GM12878 (cell line): ENCODE measurements at regions not wholly inside any gene's neighbourhood (a gene's known extent, or its start where the extent isn't known, plus 50 kb on each side); places are given as distances from the start of the nearest gene placed in this dataset.
A peak's percentile ranks its signal among the peaks of the same experiment; 100 is the strongest.

Source experiments
- ATAC-seq: fragments of 200-7000 bp; cut with Tn5 transposase; 3 replicates; pipeline ENCODE4 v1.9.1; 2020; ENCODE audit warnings: mild to moderate bottlenecking, moderate library complexity
- BruUV-seq: library from RNA; stranded (reverse); fragments of 400-500 nt; replicated peaks from 2 replicates; lab custom pipeline; 2021; lab: Mats Ljungman, UMichigan
- CTCF ChIA-PET: fragments of 300-600 bp; sonication (Branson Sonifier 250); formaldehyde crosslinking; extraction: SDS; loops from one replicate; lab custom pipeline; 2021; ENCODE audit warnings: inconsistent platforms; lab: Yijun Ruan, JAX
- POLR2A ChIA-PET: fragments of 350-600 bp; formaldehyde crosslinking; extraction: SDS; loops from one replicate; lab custom pipeline; 2021; ENCODE audit warnings: inconsistent platforms; lab: Charles Lee
- RAD21 ChIA-PET: fragments of 300-600 bp; sonication (Branson Sonifier 250); formaldehyde crosslinking; loops from one replicate; lab custom pipeline; 2023; ENCODE audit warnings: antibody characterized with exemption; ENCODE audit not compliant: unreplicated experiment; lab: Charles Lee
- SMC1A ChIA-PET: fragments of 300-600 bp; sonication (Branson Sonifier 250); formaldehyde crosslinking; loops from one replicate; lab custom pipeline; 2023; ENCODE audit not compliant: unreplicated experiment, uncharacterized antibody; lab: Charles Lee
- DNase-seq: peaks from one replicate; pipeline ENCODE4 v3.0.0-alpha.2; 2011; ENCODE audit warnings: low read depth, low spot score
- FAIRE-seq: peaks from 3 replicates; lab custom pipeline; 2011; peaks lifted over from hg19 to GRCh38; lab: Jason Lieb, UNC
- H2AFZ ChIP-seq: 2 replicates; pipeline ENCODE4 v1.6.0; 2011; ENCODE audit warnings: low read depth, low read length, control low read depth; ENCODE audit not compliant: control insufficient read depth
- H3K27ac ChIP-seq: 2 replicates; pipeline ENCODE4 v1.5.1; 2011; ENCODE audit warnings: control low read depth; ENCODE audit not compliant: control insufficient read depth, insufficient read depth
- H3K27me3 ChIP-seq, 2 experiments: replicated peaks in 1 of 2; 2 replicates each; pipeline versions ENCODE4 v1.6.0 to v1.6.1; 2011; ENCODE audit warnings: low read length in 1 of 2; ENCODE audit not compliant: control insufficient read depth in 2 of 2, insufficient read depth in 2 of 2
- H3K36me3 ChIP-seq, 2 experiments: 2 replicates each; pipeline ENCODE4 v1.5.1; 2011; ENCODE audit warnings: low read length in 1 of 2; ENCODE audit not compliant: control insufficient read depth in 2 of 2, insufficient read depth in 2 of 2
- H3K4me1 ChIP-seq: 2 replicates; pipeline ENCODE4 v1.6.1; 2011; ENCODE audit warnings: mild to moderate bottlenecking, low read length, moderate library complexity, mixed read lengths; ENCODE audit not compliant: control insufficient read depth, insufficient read depth
- H3K4me2 ChIP-seq: 2 replicates; pipeline ENCODE4 v1.6.0; 2011; ENCODE audit warnings: control low read depth; ENCODE audit not compliant: control insufficient read depth, insufficient read depth
- H3K4me3 ChIP-seq: fragments of 200-600 bp; sonication (generic); 2 replicates; pipeline ENCODE4 v1.5.1; 2016
- H3K79me2 ChIP-seq: 2 replicates; pipeline ENCODE4 v1.6.0; 2011; ENCODE audit warnings: low read length; ENCODE audit not compliant: control insufficient read depth, insufficient read depth
- H3K9ac ChIP-seq: 2 replicates; pipeline ENCODE4 v1.8.0; 2011; ENCODE audit warnings: low read length, control low read depth, mixed read lengths; ENCODE audit not compliant: control insufficient read depth, insufficient read depth
- H3K9me3 ChIP-seq: replicated peaks from 3 replicates; pipeline ENCODE4 v1.5.1; 2011; ENCODE audit warnings: mild to moderate bottlenecking, low read length; ENCODE audit not compliant: control insufficient read depth, insufficient read depth
- H4K20me1 ChIP-seq: 2 replicates; pipeline ENCODE4 v1.6.0; 2011; ENCODE audit not compliant: control insufficient read depth, insufficient read depth
- BCLAF1 ChIP-seq: fragments of 450-650 bp; IDR thresholded peaks from 2 replicates; pipeline ENCODE4 v1.6.1; 2017; ENCODE audit warnings: antibody characterized with exemption, mild to moderate bottlenecking, moderate library complexity
- CREM ChIP-seq: IDR thresholded peaks from 2 replicates; pipeline ENCODE4 v1.6.1; 2014; ENCODE audit warnings: antibody characterized with exemption, low read depth
- CTCF ChIP-seq, 3 experiments: IDR thresholded peaks in 2 of 3; conservative IDR thresholded peaks in 1 of 3; 2 replicates each; pipeline ENCODE4 v1.5.1; 2011; ENCODE audit warnings: low read depth in 3 of 3, low read length in 3 of 3, mild to moderate bottlenecking in 3 of 3, control low read depth in 2 of 3, moderate library complexity in 2 of 3, inconsistent platforms in 1 of 3, mixed read lengths in 1 of 3; ENCODE audit not compliant: control insufficient read depth in 2 of 3, insufficient read depth in 1 of 3; ENCODE audit errors: extremely low read depth in 1 of 3
- ELK1 ChIP-seq: IDR thresholded peaks from 2 replicates; pipeline ENCODE4 v1.6.1; 2012; ENCODE audit warnings: low read depth, low read length, improper control_type of control experiment
- ESRRA ChIP-seq: IDR thresholded peaks from 2 replicates; pipeline ENCODE4 v1.6.1; 2012; ENCODE audit warnings: mild to moderate bottlenecking, low read length, improper control_type of control experiment
- NFXL1 ChIP-seq: fragments of 450-650 bp; IDR thresholded peaks from 2 replicates; pipeline ENCODE4 v1.6.1; 2017; ENCODE audit warnings: antibody characterized with exemption, mild to moderate bottlenecking, borderline replicate concordance
- NRF1 ChIP-seq: conservative IDR thresholded peaks from 2 replicates; pipeline ENCODE4 v1.6.1; 2011; ENCODE audit warnings: mild to moderate bottlenecking, low read depth, low read length, improper control_type of control experiment
- POLR2AphosphoS2 ChIP-seq: IDR thresholded peaks from 2 replicates; pipeline ENCODE4 v1.6.1; 2011; ENCODE audit warnings: low read depth, mild to moderate bottlenecking, low read length, improper control_type of control experiment, moderate library complexity
- RAD21 ChIP-seq: IDR thresholded peaks from 2 replicates; pipeline ENCODE4 v1.6.1; 2011; ENCODE audit warnings: mild to moderate bottlenecking, low read depth, low read length, moderate library complexity; ENCODE audit not compliant: insufficient read depth
- SMC3 ChIP-seq: IDR thresholded peaks from 2 replicates; pipeline ENCODE4 v1.6.1; 2011; ENCODE audit warnings: low read length, improper control_type of control experiment, borderline replicate concordance
- SPI1 ChIP-seq: IDR thresholded peaks from 2 replicates; pipeline ENCODE4 v1.6.1; 2011; ENCODE audit warnings: low read depth, mild to moderate bottlenecking, low read length, moderate library complexity, borderline replicate concordance; ENCODE audit not compliant: insufficient read depth
- ZBTB11 ChIP-seq: fragments of 450-650 bp; formaldehyde crosslinking; IDR thresholded peaks from 2 replicates; pipeline ENCODE4 v1.5.0; 2022; ENCODE audit warnings: mild to moderate bottlenecking, missing genetic modification characterization
- WGBS: methylation state at CpG from one replicate; pipeline ENCODE4 v1.1.6; 2016; ENCODE audit warnings: low lambda C conversion rate; ENCODE audit not compliant: insufficient replicate concordance, insufficient coverage; ENCODE audit errors: missing lambda C conversion rate; 5-methylcytosine and 5-hydroxymethylcytosine counted together
- in situ Hi-C: fragments of 300-500 bp; cut with MboI; formaldehyde crosslinking; loops from 9 replicates; pipeline ENCODE4 v1.14.3; 2018; ENCODE audit warnings: mixed read lengths
- intact Hi-C: fragments of 100-400 bp; cut with micrococcal nuclease; formaldehyde crosslinking; loops from one replicate; pipeline ENCODE4 v1.14.2; 2022; ENCODE audit not compliant: unreplicated experiment

DNA sequence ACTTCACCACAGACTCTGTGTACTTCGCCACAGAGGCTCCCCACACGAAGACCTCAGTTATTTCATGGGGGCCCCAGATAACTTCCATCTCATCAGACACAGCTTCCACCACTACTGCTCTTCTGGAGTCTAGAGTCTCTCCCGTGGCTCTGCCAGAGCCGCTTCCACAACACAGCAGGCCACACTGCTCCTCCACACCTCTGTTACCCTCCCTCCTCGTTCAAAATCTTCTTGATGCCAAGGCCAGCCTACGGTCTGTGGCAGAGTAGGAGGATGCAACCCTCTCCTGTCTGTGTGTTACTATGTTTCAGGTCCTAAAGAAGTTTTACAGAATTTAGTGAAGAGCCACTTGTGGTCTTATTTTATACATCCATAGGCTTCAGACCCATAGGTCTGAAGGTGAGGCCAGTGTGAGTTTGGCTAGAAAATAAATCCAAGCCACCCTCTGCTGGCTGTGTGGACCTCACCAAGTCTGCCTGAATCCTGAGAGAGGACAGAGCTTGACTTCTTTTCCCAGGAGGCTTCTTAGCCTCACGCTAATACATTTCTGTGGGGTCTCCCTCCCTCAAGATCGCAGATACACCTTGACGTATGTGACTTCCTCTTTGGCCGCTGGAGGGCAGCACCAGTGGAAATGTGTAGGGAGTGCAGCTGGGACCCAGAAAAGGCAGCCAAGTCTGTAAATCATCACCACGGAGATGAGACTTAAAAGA lies 197.7 kb downstream of the FAXC start:
- BruUV-seq, result no TSS peak
- ChIA-PET RAD21 (interaction anchor here (0.9 to 2.8 kb wide), 2 partner anchors 9 to 90 kb away, joined by 4 to 12 read pairs; no protein-coding TSS in a partner anchor), CTCF (interaction anchor here (0.7 to 9.2 kb wide), 16 partner anchors 9 to 1657 kb away, joined by 3 to 110 read pairs (median 3); no protein-coding TSS in a partner anchor), POLR2A (no interaction called here), SMC1A (interaction anchor here (0.8 to 3.3 kb wide), 4 partner anchors 11 to 91 kb away, joined by 3 to 21 read pairs (median 3); no protein-coding TSS in a partner anchor)
- Histone ChIP-seq H3K4me2 (no peak overlapping the region), H3K4me1 (no peaks in the 10 kb centered on the region), H3K9me3 (no peaks in the 10 kb centered on the region), H3K27ac (no peak overlapping the region), H3K4me3 (no peak overlapping the region), H3K9ac (no peak overlapping the region), H2AFZ (no peak overlapping the region), H3K27me3 (no peaks in the 10 kb centered on the region; a peak in 1 of 4 replicates), H4K20me1 (no peaks in the 10 kb centered on the region), H3K79me2 (no peaks in the 10 kb centered on the region), H3K36me3 (no peaks in the 10 kb centered on the region)
- in situ Hi-C loops, result loop anchor here (10.0 kb wide), 1 partner anchor 93 kb away; no protein-coding TSS in a partner anchor
- intact Hi-C loops, result loop anchor here (1.0 to 2.0 kb wide), 2 partner anchors 67 to 91 kb away; no protein-coding TSS in a partner anchor
- 23% methylated on average over 11 of the region's 11 CpGs for WGBS
- FAIRE-seq (peak; percentile 89), DNase-seq (peak; percentile 4), ATAC-seq (peak; percentile 99)
- TF ChIP-seq ELK1, result no peak
- TF ChIP-seq NFXL1, result no peak
- TF ChIP-seq POLR2AphosphoS2, result no peak
- peak; percentile 63 for TF ChIP-seq RAD21
- TF ChIP-seq CTCF (IDR thresholded peaks at IDR 0.05 in 2 of 3, conservative IDR thresholded peaks at IDR 0.05 in 1 of 3; ENCODE audit: control insufficient read depth in 2 of 3, extremely low read depth in 1 of 3, insufficient read depth in 1 of 3, low read depth in 3 of 3, low read length in 3 of 3), result peak; percentile 72 to 81 (median 78)
- peak; percentile 78 for TF ChIP-seq SMC3
- TF ChIP-seq CREM, result peak; percentile 38; the same call in 1 of the 2 replicates
- no peak for TF ChIP-seq BCLAF1
- TF ChIP-seq ESRRA, result no peak
- no peak for TF ChIP-seq NRF1
- no peak for TF ChIP-seq ZBTB11 (CRISPR knock-in tag)
- peak; percentile 24; the same call in 1 of the 2 replicates for TF ChIP-seq SPI1
